Colonic mucosa (tissue), 4 donors: ENCODE measurements at regions not wholly inside any gene's neighbourhood (a gene's known extent, or its start where the extent isn't known, plus 50 kb on each side); places are given as distances from the start of the nearest gene placed in this dataset.

Experiments
- DNase-seq: peaks from one replicate; pipeline ENCODE4 v3.0.0-alpha.2; 2020
- H3K27ac ChIP-seq: fragments of 200-600 bp; one replicate; pipeline ENCODE4 v1.8.0; 2021
- H3K27me3 ChIP-seq: fragments of 200-600 bp; one replicate; pipeline ENCODE4 v1.8.0; 2021
- H3K36me3 ChIP-seq: fragments of 200-600 bp; one replicate; pipeline ENCODE4 v1.8.0; 2021
- H3K4me1 ChIP-seq: fragments of 200-600 bp; one replicate; pipeline ENCODE4 v1.8.0; 2021; ENCODE audit warnings: mild to moderate bottlenecking
- H3K4me3 ChIP-seq: fragments of 200-600 bp; one replicate; pipeline ENCODE4 v1.8.0; 2021
- H3K9ac ChIP-seq, 2 donors: one replicate each; pipeline ENCODE4 v1.7.0; 2013; ENCODE audit warnings: control low read depth in 2 of 2, low read depth in 2 of 2, low read length in 2 of 2
- H3K9me3 ChIP-seq: fragments of 200-600 bp; one replicate; pipeline ENCODE4 v1.8.0; 2021
- intact Hi-C: fragments of 100-400 bp; cut with DNase I; formaldehyde crosslinking; loops from one replicate; pipeline ENCODE4 v1.14.1; 2022
- TF ChIP-seq, protein P1 (sequence below): fragments of 200-600 bp; IDR thresholded peaks from one replicate; pipeline ENCODE4 v1.8.0; 2022; ENCODE audit warnings: antibody characterized with exemption, mild to moderate bottlenecking
- donor health status: healthy.
- donor health status: DM: no; HTN: no; CAD: no.
- donor health status: DM: no; HTN: no; CAD: no.

DNA sequence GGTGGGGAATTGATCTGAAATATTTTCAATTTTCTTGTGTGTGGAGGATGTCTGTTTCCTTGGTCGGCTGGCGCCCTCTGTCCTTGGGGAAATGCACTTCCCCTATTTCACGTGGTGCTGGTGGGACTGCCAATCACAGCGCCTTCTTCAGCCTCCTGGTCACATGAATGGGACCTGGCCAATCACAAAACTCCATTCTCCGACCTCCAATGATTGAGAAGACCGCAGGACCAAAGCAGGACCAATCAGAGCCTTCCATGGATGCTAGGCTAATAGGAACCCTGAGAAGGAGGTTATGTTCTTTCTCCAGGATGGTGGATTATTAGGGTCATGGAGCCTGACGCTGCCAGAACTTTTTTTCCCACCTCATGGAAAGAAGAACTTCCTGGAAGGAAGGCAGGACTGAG lies 188.7 kb downstream of the TTC8 start:
- Histone ChIP-seq H3K4me1 (no peaks in the 10 kb centered on the region), H3K27me3 (no peaks in the 10 kb centered on the region), H3K9ac (no peak overlapping the region), H3K27ac (peak overlapping the region; percentile 50), H3K9me3 (no peaks in the 10 kb centered on the region), H3K4me3 (peak overlapping the region; percentile 15), H3K36me3 (no peaks in the 10 kb centered on the region)
- intact Hi-C loops, result loop anchor here (5.0 kb wide), 2 partner anchors 96 to 346 kb away; no protein-coding TSS in a partner anchor
- TF ChIP-seq, protein P1, sequence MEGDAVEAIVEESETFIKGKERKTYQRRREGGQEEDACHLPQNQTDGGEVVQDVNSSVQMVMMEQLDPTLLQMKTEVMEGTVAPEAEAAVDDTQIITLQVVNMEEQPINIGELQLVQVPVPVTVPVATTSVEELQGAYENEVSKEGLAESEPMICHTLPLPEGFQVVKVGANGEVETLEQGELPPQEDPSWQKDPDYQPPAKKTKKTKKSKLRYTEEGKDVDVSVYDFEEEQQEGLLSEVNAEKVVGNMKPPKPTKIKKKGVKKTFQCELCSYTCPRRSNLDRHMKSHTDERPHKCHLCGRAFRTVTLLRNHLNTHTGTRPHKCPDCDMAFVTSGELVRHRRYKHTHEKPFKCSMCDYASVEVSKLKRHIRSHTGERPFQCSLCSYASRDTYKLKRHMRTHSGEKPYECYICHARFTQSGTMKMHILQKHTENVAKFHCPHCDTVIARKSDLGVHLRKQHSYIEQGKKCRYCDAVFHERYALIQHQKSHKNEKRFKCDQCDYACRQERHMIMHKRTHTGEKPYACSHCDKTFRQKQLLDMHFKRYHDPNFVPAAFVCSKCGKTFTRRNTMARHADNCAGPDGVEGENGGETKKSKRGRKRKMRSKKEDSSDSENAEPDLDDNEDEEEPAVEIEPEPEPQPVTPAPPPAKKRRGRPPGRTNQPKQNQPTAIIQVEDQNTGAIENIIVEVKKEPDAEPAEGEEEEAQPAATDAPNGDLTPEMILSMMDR, result peak; percentile 54
- DNase-seq, result peak; percentile 82

DNA sequence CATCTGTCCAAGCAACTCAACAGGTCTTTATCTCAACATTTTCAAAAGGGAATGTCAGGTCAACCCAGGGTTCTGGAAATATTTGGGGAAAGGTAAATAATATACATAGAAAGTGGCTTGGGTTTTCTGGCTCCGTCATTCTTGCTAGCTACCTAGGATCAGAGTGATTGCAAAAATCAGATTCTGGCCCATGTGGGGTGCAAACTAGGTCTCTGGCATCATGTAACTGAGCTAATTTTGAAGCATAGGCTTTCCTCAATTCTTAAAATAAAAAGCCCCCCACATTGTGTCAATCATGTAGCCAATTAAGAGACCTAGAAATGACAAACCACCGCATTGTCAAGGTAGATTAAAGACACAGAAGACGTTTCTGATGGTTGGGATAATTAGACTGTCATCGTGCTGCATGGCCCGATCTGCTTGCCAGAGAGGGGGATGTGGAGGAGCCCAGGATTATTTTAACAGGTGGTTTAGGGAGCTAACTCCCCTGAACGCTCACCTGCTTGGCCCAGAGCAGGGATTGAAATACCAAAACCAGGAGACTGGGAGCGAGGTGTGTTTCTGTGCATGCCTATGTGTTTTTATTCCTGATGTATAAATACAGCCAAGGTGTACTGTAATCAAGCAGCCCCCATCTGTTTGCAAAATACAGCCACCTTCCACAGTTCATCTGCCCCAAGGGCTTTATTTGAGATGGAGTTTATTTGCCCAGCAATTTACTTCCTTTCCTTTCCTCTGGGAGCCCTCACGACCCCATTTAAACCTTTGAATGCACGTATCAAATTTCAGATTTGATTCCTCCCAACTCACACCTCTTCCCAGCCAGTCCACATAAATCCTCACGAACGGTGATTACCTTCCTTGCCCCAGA lies 189.5 kb downstream of the TTC8 start:
- intact Hi-C loops, result loop anchor here (5.0 kb wide), 2 partner anchors 97 to 347 kb away; no protein-coding TSS in a partner anchor
- Histone ChIP-seq H3K9me3 (no peaks in the 10 kb centered on the region), H3K9ac (no peak overlapping the region), H3K27ac (no peak overlapping the region), H3K36me3 (no peaks in the 10 kb centered on the region), H3K27me3 (no peaks in the 10 kb centered on the region), H3K4me3 (no peak overlapping the region), H3K4me1 (no peaks in the 10 kb centered on the region)
- TF ChIP-seq, protein P1, result no peak
- DNase-seq, result no peak

DNA sequence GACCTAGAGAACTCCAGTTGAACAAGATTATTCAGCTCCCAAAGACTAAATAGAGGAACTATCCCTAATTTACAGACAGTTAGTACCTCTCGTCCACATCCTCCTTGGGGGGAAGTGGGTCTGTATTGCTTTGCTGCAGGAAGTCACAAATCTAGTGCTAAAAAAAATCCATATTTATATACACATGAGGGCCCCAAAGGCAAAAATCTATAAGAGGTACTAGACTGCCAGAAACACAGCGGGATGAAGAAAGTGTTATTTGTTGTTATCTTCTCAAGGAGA lies 190.1 kb downstream of the TTC8 start:
- no peak overlapping the region for H3K4me3 ChIP-seq
- intact Hi-C loops, result loop anchor here (5.0 kb wide), 2 partner anchors 97 to 347 kb away; no protein-coding TSS in a partner anchor
- no peaks in the 10 kb centered on the region for H3K27me3 ChIP-seq
- no peak overlapping the region for H3K27ac ChIP-seq
- H3K4me1 ChIP-seq, result no peaks in the 10 kb centered on the region
- no peaks in the 10 kb centered on the region for H3K9me3 ChIP-seq
- TF ChIP-seq, protein P1, result no peak
- no peaks in the 10 kb centered on the region for H3K36me3 ChIP-seq
- DNase-seq, result no peak
- H3K9ac ChIP-seq, result no peak overlapping the region

DNA sequence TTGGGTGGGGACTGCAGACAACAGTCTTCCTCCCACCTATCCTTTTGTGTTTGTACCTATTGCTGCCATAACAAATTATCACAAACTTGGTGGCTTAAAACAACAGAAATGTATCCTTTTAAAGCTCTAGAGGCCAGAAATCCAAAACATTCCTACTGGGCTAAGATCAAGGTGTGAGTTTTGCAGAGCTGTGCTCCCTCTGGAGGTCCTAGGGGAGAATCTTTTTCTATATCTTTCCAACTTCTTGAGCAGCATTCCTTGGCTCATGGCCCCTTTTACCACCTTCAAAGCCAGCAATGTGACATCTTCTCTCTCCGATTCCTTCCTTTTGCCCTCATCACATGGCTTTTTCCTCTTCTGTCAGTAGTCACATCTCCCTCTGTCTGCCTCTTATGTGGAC lies 190.6 kb downstream of the TTC8 start:
- DNase-seq, result no peak

DNA sequence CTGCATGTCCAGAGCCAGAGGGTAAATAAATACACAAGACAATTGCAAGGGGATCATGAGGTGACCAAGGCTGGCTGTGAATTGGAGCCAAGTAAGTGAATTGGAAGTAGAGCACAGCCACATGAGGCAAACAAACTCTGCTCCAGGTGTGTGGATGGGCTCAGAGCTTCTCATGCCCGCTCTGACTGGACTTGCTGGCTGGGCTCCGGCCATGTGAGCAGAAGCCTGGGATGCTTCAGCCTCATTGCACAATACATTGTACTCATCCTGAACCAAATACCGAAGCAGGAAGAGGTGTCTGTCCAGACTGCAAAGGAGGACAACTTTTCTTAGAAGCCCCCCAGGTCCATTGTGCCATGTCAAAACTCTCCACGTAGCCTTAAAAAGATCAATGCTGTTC lies 193.0 kb downstream of the TTC8 start:
- Histone ChIP-seq H3K4me3 (no peak overlapping the region), H3K27ac (no peak overlapping the region), H3K4me1 (no peaks in the 10 kb centered on the region), H3K36me3 (no peaks in the 10 kb centered on the region), H3K9ac (no peak overlapping the region), H3K27me3 (no peaks in the 10 kb centered on the region), H3K9me3 (no peaks in the 10 kb centered on the region)
- intact Hi-C loops, result no loop called here
- DNase-seq, result no peak
- TF ChIP-seq, protein P1, result no peak

More for the DNA sequence above, 190.6 kb downstream of the TTC8 start:
- H3K4me3 ChIP-seq, result no peak overlapping the region
- no peak overlapping the region for H3K9ac ChIP-seq
- H3K4me1 ChIP-seq, result no peaks in the 10 kb centered on the region
- intact Hi-C loops, result no loop called here
- TF ChIP-seq, protein P1, result no peak
- H3K27me3 ChIP-seq, result no peaks in the 10 kb centered on the region
- no peak overlapping the region for H3K27ac ChIP-seq
- no peaks in the 10 kb centered on the region for H3K9me3 ChIP-seq
- no peaks in the 10 kb centered on the region for H3K36me3 ChIP-seq
